Nephron progenitor cell (in vitro differentiated cells): ENCODE measurements at regions not wholly inside any gene's neighbourhood (a gene's known extent, or its start where the extent isn't known, plus 50 kb on each side); places are given as distances from the start of the nearest gene placed in this dataset.

Experiments
- DNase-seq: peaks from one replicate; pipeline ENCODE4 v3.0.0; 2021
- H3K27ac Mint-ChIP-seq: 2 replicates; pipeline ENCODE4 v1.8.0; 2021; ENCODE audit warnings: mild to moderate bottlenecking, moderate library complexity, mixed read lengths
- H3K27me3 Mint-ChIP-seq: 2 replicates; pipeline ENCODE4 v1.8.0; 2021; ENCODE audit warnings: mild to moderate bottlenecking, low read depth, mixed read lengths; ENCODE audit not compliant: poor library complexity
- H3K36me3 Mint-ChIP-seq: 2 replicates; pipeline ENCODE4 v1.8.0; 2021; ENCODE audit warnings: low read depth, mixed read lengths
- H3K4me1 Mint-ChIP-seq: 2 replicates; pipeline ENCODE4 v1.8.0; 2021; ENCODE audit warnings: mixed read lengths
- H3K4me3 Mint-ChIP-seq: 2 replicates; pipeline ENCODE4 v1.8.0; 2021; ENCODE audit warnings: mild to moderate bottlenecking, moderate library complexity, mixed read lengths
- H3K9me3 Mint-ChIP-seq: 2 replicates; pipeline ENCODE4 v1.8.0; 2021; ENCODE audit warnings: mild to moderate bottlenecking, moderate library complexity, mixed read lengths
- CTCF ChIP-seq: fragments of 200-600 bp; sonication (generic); IDR thresholded peaks from 2 replicates; pipeline ENCODE4 v1.5.0; 2021; ENCODE audit warnings: antibody characterized with exemption

- TF ChIP-seq CTCF = no peak
- H3K36me3 Mint-ChIP-seq = no peaks in the 10 kb centered on the region
- peaks cover 1% of the 10 kb centered on the region for H3K9me3 Mint-ChIP-seq
- H3K27me3 Mint-ChIP-seq = no peaks in the 10 kb centered on the region
- H3K4me1 Mint-ChIP-seq = peaks cover 16% of the 10 kb centered on the region
- H3K27ac Mint-ChIP-seq = no peak overlapping the region
- DNase-seq = no peak
- H3K4me3 Mint-ChIP-seq = no peak overlapping the region
Measured at GRCh38 chr9:19701274-19701673, 87.6 kb downstream of the SLC24A2 start.

GRCh38 chr9:19700699-19701098 is 88.1 kb downstream of the SLC24A2 start:
- no peak for DNase-seq
- no peak for TF ChIP-seq CTCF
- H3K4me1 Mint-ChIP-seq = peaks cover 16% of the 10 kb centered on the region
- no peak overlapping the region for H3K27ac Mint-ChIP-seq
- peaks cover 4% of the 10 kb centered on the region for H3K9me3 Mint-ChIP-seq
- H3K36me3 Mint-ChIP-seq = no peaks in the 10 kb centered on the region
- H3K27me3 Mint-ChIP-seq = no peaks in the 10 kb centered on the region
- H3K4me3 Mint-ChIP-seq = no peak overlapping the region

GRCh38 chr9:19699756-19700155 is 89.1 kb downstream of the SLC24A2 start:
- Mint-ChIP-seq H3K4me3 (no peak overlapping the region), H3K36me3 (no peaks in the 10 kb centered on the region), H3K4me1 (peaks cover 16% of the 10 kb centered on the region), H3K27ac (peak overlapping the region; percentile 54), H3K9me3 (peaks cover 4% of the 10 kb centered on the region), H3K27me3 (no peaks in the 10 kb centered on the region)
- no peak for TF ChIP-seq CTCF
- DNase-seq = no peak

- H3K27ac Mint-ChIP-seq = no peak overlapping the region
- peaks cover 4% of the 10 kb centered on the region for H3K9me3 Mint-ChIP-seq
- no peaks in the 10 kb centered on the region for H3K27me3 Mint-ChIP-seq
- H3K36me3 Mint-ChIP-seq = no peaks in the 10 kb centered on the region
- H3K4me1 Mint-ChIP-seq = peaks cover 16% of the 10 kb centered on the region
- no peak for DNase-seq
- no peak overlapping the region for H3K4me3 Mint-ChIP-seq
- TF ChIP-seq CTCF = no peak
Measured at GRCh38 chr9:19698960-19699359, 89.9 kb downstream of the SLC24A2 start.

- no peak for TF ChIP-seq CTCF
- no peak for DNase-seq
- peaks cover 4% of the 10 kb centered on the region for H3K9me3 Mint-ChIP-seq
- H3K4me3 Mint-ChIP-seq = no peak overlapping the region
- peaks cover 1% of the 10 kb centered on the region for H3K4me1 Mint-ChIP-seq
- peak overlapping the region; percentile 26 for H3K27ac Mint-ChIP-seq
- no peaks in the 10 kb centered on the region for H3K36me3 Mint-ChIP-seq
- no peaks in the 10 kb centered on the region for H3K27me3 Mint-ChIP-seq
Measured at GRCh38 chr9:19694601-19695000, 94.2 kb downstream of the SLC24A2 start.

GRCh38 chr9:19690128-19690527 is 98.7 kb downstream of the SLC24A2 start:
- Mint-ChIP-seq H3K9me3 (peaks cover 14% of the 10 kb centered on the region), H3K4me3 (no peak overlapping the region), H3K27me3 (no peaks in the 10 kb centered on the region), H3K4me1 (no peaks in the 10 kb centered on the region), H3K36me3 (peaks cover 10% of the 10 kb centered on the region), H3K27ac (peak overlapping the region; percentile 10)
- DNase-seq = no peak
- no peak for TF ChIP-seq CTCF
